K562 (cell line): ENCODE measurements at regions not wholly inside any gene's neighbourhood (a gene's known extent, or its start where the extent isn't known, plus 50 kb on each side); places are given as distances from the start of the nearest gene placed in this dataset.

Source experiments
- ATAC-seq: fragments of 200-7000 bp; cut with Tn5 transposase; 3 replicates; pipeline ENCODE4 v1.9.1; 2020; ENCODE audit warnings: moderate library complexity
- BruUV-seq: library from RNA; stranded (reverse); fragments of 400-500 nt; replicated peaks from 2 replicates; lab custom pipeline; 2021; lab: Mats Ljungman, UMichigan
- CTCF ChIA-PET: fragments of 300-600 bp; formaldehyde crosslinking; extraction: SDS; loops from one replicate; lab custom pipeline; 2021; ENCODE audit warnings: low intra/inter-chr PET ratio; lab: Yijun Ruan, JAX
- POLR2A ChIA-PET: fragments of 300-600, 350-650 bp; sonication (Branson Sonifier 250); formaldehyde crosslinking; extraction: SDS; loops from one replicate; lab custom pipeline; 2021; ENCODE audit warnings: antibody characterized with exemption, inconsistent platforms; lab: Yijun Ruan, JAX
- DNase-seq, 4 experiments: peaks; one replicate each; pipeline versions ENCODE4 v3.0.0 to v3.0.0-alpha.2; 2011 to 2018; ENCODE audit warnings: low spot score in 3 of 4, mixed read lengths in 3 of 4; ENCODE audit errors: extremely low read depth in 1 of 4
- FAIRE-seq: peaks from 2 replicates; lab custom pipeline; 2011; peaks lifted over from hg19 to GRCh38; lab: Jason Lieb, UNC
- H2AFZ ChIP-seq: 2 replicates; pipeline ENCODE4 v1.6.0; 2011; ENCODE audit warnings: low read depth, low read length, control low read depth, inconsistent platforms
- H3K27ac ChIP-seq: fragments of 200-600 bp; 3 replicates; pipeline ENCODE4 v1.8.0; 2011; ENCODE audit warnings: low read depth, mild to moderate bottlenecking, control low read depth, inconsistent platforms, low read length, moderate library complexity, mixed read lengths; ENCODE audit errors: extremely low read depth
- H3K27me3 ChIP-seq, 2 experiments: fragments of 300-600 bp in 1 of 2; 2 replicates in 1 of 2; 3 replicates in 1 of 2; pipeline versions ENCODE4 v1.6.0 to v1.8.0; 2011; ENCODE audit warnings: inconsistent platforms in 2 of 2, low read length in 2 of 2, mild to moderate bottlenecking in 1 of 2, mixed read lengths in 1 of 2, moderate library complexity in 1 of 2; ENCODE audit not compliant: control insufficient read depth in 2 of 2, insufficient read depth in 2 of 2
- H3K36me3 ChIP-seq: fragments of 300-600 bp; 3 replicates; pipeline ENCODE4 v1.8.0; 2011; ENCODE audit warnings: mild to moderate bottlenecking, low read length, inconsistent platforms; ENCODE audit not compliant: control insufficient read depth, insufficient read depth
- H3K4me1 ChIP-seq, 2 experiments: fragments of 200-600 bp in 1 of 2; replicated peaks in 1 of 2; 2 replicates in 1 of 2; 3 replicates in 1 of 2; pipeline versions ENCODE4 v1.5.1 to v1.8.0; 2011; ENCODE audit warnings: inconsistent platforms in 2 of 2, low read length in 2 of 2, mild to moderate bottlenecking in 1 of 2, mixed read lengths in 1 of 2, moderate library complexity in 1 of 2; ENCODE audit not compliant: control insufficient read depth in 2 of 2, insufficient read depth in 2 of 2
- H3K4me2 ChIP-seq: 2 replicates; pipeline ENCODE4 v1.6.1; 2011; ENCODE audit warnings: low read length, control low read depth, inconsistent platforms, mixed read lengths; ENCODE audit not compliant: insufficient read depth
- H3K4me3 ChIP-seq: fragments of 200-600 bp; sonication (generic), shearing (Covaris generic); 2 replicates; pipeline ENCODE4 v1.5.1; 2016; ENCODE audit warnings: control low read depth, inconsistent platforms
- H3K79me2 ChIP-seq: fragments of 200-600 bp; 3 replicates; pipeline ENCODE4 v1.8.0; 2011; ENCODE audit warnings: low read length, inconsistent platforms; ENCODE audit not compliant: control insufficient read depth, insufficient read depth
- H3K9ac ChIP-seq, 2 experiments: 2 replicates each; pipeline versions ENCODE4 v1.6.0 to v1.6.1; 2011; ENCODE audit warnings: low read depth in 2 of 2, low read length in 2 of 2, control low read depth in 1 of 2, inconsistent platforms in 1 of 2, mild to moderate bottlenecking in 1 of 2, mixed read lengths in 1 of 2; ENCODE audit not compliant: insufficient read depth in 1 of 2
- H3K9me1 ChIP-seq: one replicate; pipeline ENCODE4 v1.6.0; 2011; ENCODE audit warnings: inconsistent platforms, mild to moderate bottlenecking, low read length, moderate library complexity; ENCODE audit not compliant: control insufficient read depth, insufficient read depth
- H3K9me3 ChIP-seq: replicated peaks from 2 replicates; pipeline ENCODE4 v1.5.1; 2011; ENCODE audit warnings: low read depth, low read length, inconsistent platforms; ENCODE audit not compliant: control insufficient read depth, insufficient read depth
- H4K20me1 ChIP-seq: replicated peaks from 2 replicates; pipeline ENCODE4 v1.6.1; 2011; ENCODE audit warnings: low read length, inconsistent platforms, mixed read lengths; ENCODE audit not compliant: control insufficient read depth, insufficient read depth
- NRF1 ChIP-seq, 2 experiments: fragments of 450-650 bp; IDR thresholded peaks in 1 of 2; conservative IDR thresholded peaks in 1 of 2; 2 replicates each; pipeline ENCODE4 v1.6.1; 2014; ENCODE audit warnings: mild to moderate bottlenecking in 2 of 2
- SMC3 ChIP-seq: conservative IDR thresholded peaks from 2 replicates; pipeline ENCODE4 v1.6.1; 2011; ENCODE audit warnings: low read depth, low read length, improper control_type of control experiment; ENCODE audit not compliant: insufficient read depth
- TAF15 ChIP-seq: fragments of 200-400 bp; formaldehyde crosslinking; IDR thresholded peaks from 2 replicates; pipeline ENCODE4 v1.6.1; 2017; ENCODE audit warnings: mild to moderate bottlenecking, low read depth, low read length, moderate library complexity
- WGBS: fragments of 100-300 bp; shearing (Covaris generic); methylation state at CpG from one replicate; pipeline ENCODE4 v1.1.6; 2016; ENCODE audit warnings: low coverage, mixed read lengths; ENCODE audit not compliant: insufficient coverage; ENCODE audit errors: missing lambda C conversion rate; 5-methylcytosine and 5-hydroxymethylcytosine counted together
- in situ Hi-C: fragments of 300-500 bp; cut with MboI; formaldehyde crosslinking; loops from 4 replicates; pipeline ENCODE4 v1.15.0; 2018; ENCODE audit warnings: inconsistent platforms, mixed read lengths
- intact Hi-C: fragments of 100-400 bp; cut with micrococcal nuclease; formaldehyde crosslinking; loops from 2 replicates; pipeline ENCODE4 v1.14.2; 2022
- TF ChIP-seq, protein P1 (sequence below): IDR thresholded peaks from 2 replicates; pipeline ENCODE4 v1.6.1; 2011; ENCODE audit warnings: borderline replicate concordance, low read depth, mild to moderate bottlenecking, moderate library complexity, low read length; ENCODE audit not compliant: insufficient read depth, poor library complexity, severe bottlenecking

DNA sequence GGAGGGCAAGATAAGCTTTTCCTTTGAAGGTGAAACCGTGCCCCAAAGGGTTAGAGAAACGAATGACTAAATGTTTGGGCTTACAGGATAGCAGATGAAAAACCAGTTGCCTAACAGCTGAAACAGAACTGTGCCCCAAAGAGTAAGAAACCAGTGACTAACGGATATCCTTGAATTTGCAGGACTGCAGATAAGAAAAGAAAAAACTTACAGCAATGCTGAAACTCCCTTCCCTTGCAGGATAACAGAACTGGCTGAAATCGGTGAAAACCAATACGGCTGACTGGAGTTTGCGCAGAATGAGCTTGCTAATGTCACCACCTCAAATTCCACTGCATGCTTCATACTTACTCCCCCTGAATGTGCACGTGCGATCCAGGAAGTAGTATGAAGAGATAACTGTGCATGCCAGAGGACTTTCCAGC lies 175.2 kb upstream of the NLRP1 start:
- DNase-seq (no peak), FAIRE-seq (no peak), ATAC-seq (no peak)
- H3K4me1 ChIP-seq: no peaks in the 10 kb centered on the region
- H3K9me3 ChIP-seq: no peaks in the 10 kb centered on the region
- H3K79me2 ChIP-seq: no peaks in the 10 kb centered on the region
- TF ChIP-seq NRF1 (conservative IDR thresholded peaks at IDR 0.05 in 1 of 2, IDR thresholded peaks at IDR 0.05 in 1 of 2) (peak; percentile 17 to 18; a peak in 1 of 4 replicates), TAF15 (no peak), SMC3 (no peak)
- TF ChIP-seq, protein P1, sequence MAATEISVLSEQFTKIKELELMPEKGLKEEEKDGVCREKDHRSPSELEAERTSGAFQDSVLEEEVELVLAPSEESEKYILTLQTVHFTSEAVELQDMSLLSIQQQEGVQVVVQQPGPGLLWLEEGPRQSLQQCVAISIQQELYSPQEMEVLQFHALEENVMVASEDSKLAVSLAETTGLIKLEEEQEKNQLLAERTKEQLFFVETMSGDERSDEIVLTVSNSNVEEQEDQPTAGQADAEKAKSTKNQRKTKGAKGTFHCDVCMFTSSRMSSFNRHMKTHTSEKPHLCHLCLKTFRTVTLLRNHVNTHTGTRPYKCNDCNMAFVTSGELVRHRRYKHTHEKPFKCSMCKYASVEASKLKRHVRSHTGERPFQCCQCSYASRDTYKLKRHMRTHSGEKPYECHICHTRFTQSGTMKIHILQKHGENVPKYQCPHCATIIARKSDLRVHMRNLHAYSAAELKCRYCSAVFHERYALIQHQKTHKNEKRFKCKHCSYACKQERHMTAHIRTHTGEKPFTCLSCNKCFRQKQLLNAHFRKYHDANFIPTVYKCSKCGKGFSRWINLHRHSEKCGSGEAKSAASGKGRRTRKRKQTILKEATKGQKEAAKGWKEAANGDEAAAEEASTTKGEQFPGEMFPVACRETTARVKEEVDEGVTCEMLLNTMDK: no peak
- no peaks in the 10 kb centered on the region for H3K9me1 ChIP-seq
- H2AFZ ChIP-seq: no peak overlapping the region
- peaks cover 0 to 15% of the 10 kb centered on the region in 2 experiments; a peak in 2 of 5 replicates for H3K27me3 ChIP-seq
- no TSS peak for BruUV-seq
- no peak overlapping the region for H3K4me2 ChIP-seq
- H3K36me3 ChIP-seq: no peaks in the 10 kb centered on the region
- no peaks in the 10 kb centered on the region for H4K20me1 ChIP-seq
- intact Hi-C loops: no loop called here
- no peak overlapping the region for H3K27ac ChIP-seq
- WGBS: 0% methylated on average over 7 of the region's 8 CpGs
- ChIA-PET POLR2A (no interaction called here), CTCF (no interaction called here)
- no peak overlapping the region for H3K4me3 ChIP-seq
- H3K9ac ChIP-seq: no peak overlapping the region
- in situ Hi-C loops: no loop called here
